Endothelial cell of umbilical vein (primary cell): ENCODE measurements at regions not wholly inside any gene's neighbourhood (a gene's known extent, or its start where the extent isn't known, plus 50 kb on each side); places are given as distances from the start of the nearest gene placed in this dataset.

Experiments used
- BruUV-seq: library from RNA; stranded (reverse); fragments of 400-500 nt; replicated peaks from 2 replicates; lab custom pipeline; 2021; lab: Mats Ljungman, UMichigan
- CTCF ChIA-PET: fragments of 300-600, 350-600 bp; sonication (Branson Sonifier 250); formaldehyde crosslinking; loops from one replicate; lab custom pipeline; 2021; ENCODE audit warnings: antibody characterized with exemption, inconsistent platforms; lab: Charles Lee
- POLR2A ChIA-PET: fragments of 300-600, 350-600 bp; sonication (Branson Sonifier 250); formaldehyde crosslinking; loops from one replicate; lab custom pipeline; 2021; ENCODE audit warnings: antibody characterized with exemption, inconsistent platforms; lab: Charles Lee
- DNase-seq: peaks from one replicate; pipeline ENCODE4 v3.0.0-alpha.2; 2011; ENCODE audit warnings: low read depth, low spot score
- FAIRE-seq: peaks from 2 replicates; lab custom pipeline; 2011; peaks lifted over from hg19 to GRCh38; lab: Jason Lieb, UNC
- H2AFZ ChIP-seq: 2 replicates; pipeline ENCODE4 v1.6.0; 2012; ENCODE audit warnings: low read depth, low read length, control low read depth, inconsistent platforms
- H3K27ac ChIP-seq: 2 replicates; pipeline ENCODE4 v1.5.1; 2011; ENCODE audit warnings: low read depth, mild to moderate bottlenecking, control low read depth, low read length, moderate library complexity; ENCODE audit not compliant: insufficient read depth
- H3K27me3 ChIP-seq, 2 experiments: 2 replicates each; pipeline versions ENCODE4 v1.6.0 to v1.6.1; 2011; ENCODE audit warnings: low read length in 2 of 2, mixed read lengths in 1 of 2; ENCODE audit not compliant: control insufficient read depth in 2 of 2, insufficient read depth in 2 of 2
- H3K36me3 ChIP-seq, 2 experiments: 2 replicates in 1 of 2; 3 replicates in 1 of 2; pipeline ENCODE4 v1.5.1; 2011; ENCODE audit warnings: low read length in 2 of 2, mild to moderate bottlenecking in 1 of 2, moderate library complexity in 1 of 2; ENCODE audit not compliant: control insufficient read depth in 2 of 2, insufficient read depth in 2 of 2; ENCODE audit errors: extremely low read depth in 1 of 2
- H3K4me1 ChIP-seq: 3 replicates; pipeline ENCODE4 v1.5.1; 2011; ENCODE audit warnings: mild to moderate bottlenecking, low read length; ENCODE audit not compliant: control insufficient read depth, insufficient read depth; ENCODE audit errors: extremely low read depth
- H3K4me2 ChIP-seq: 2 replicates; pipeline ENCODE4 v1.6.1; 2011; ENCODE audit warnings: low read length, control low read depth, mixed read lengths; ENCODE audit not compliant: insufficient read depth
- H3K4me3 ChIP-seq, 3 experiments: fragments of 200-600 bp in 1 of 3; sonication (generic), shearing (Covaris generic) in 1 of 3; replicated peaks in 1 of 3; 2 replicates each; pipeline ENCODE4 v1.5.1; 2011 to 2016; ENCODE audit warnings: control low read depth in 3 of 3, low read length in 3 of 3, mild to moderate bottlenecking in 2 of 3, inconsistent platforms in 1 of 3, low read depth in 1 of 3, moderate library complexity in 1 of 3; ENCODE audit not compliant: insufficient read depth in 1 of 3
- H3K79me2 ChIP-seq: 2 replicates; pipeline ENCODE4 v1.6.0; 2012; ENCODE audit warnings: low read length, inconsistent platforms; ENCODE audit not compliant: control insufficient read depth, insufficient read depth
- H3K9ac ChIP-seq: replicated peaks from 2 replicates; pipeline ENCODE3; 2011; ENCODE audit warnings: low read length, control low read depth; ENCODE audit not compliant: insufficient read depth; ENCODE audit errors: extremely low read depth
- H3K9me1 ChIP-seq: replicated peaks from 3 replicates; pipeline ENCODE4 v1.6.0; 2011; ENCODE audit warnings: mild to moderate bottlenecking, low read length; ENCODE audit not compliant: control insufficient read depth, insufficient read depth; ENCODE audit errors: extremely low read depth
- H3K9me3 ChIP-seq: replicated peaks from 2 replicates; pipeline ENCODE4 v1.5.1; 2012; ENCODE audit warnings: low read length, inconsistent platforms; ENCODE audit not compliant: control insufficient read depth, insufficient read depth
- H4K20me1 ChIP-seq: replicated peaks from 2 replicates; pipeline ENCODE3; 2011; ENCODE audit warnings: mild to moderate bottlenecking, low read length; ENCODE audit not compliant: control insufficient read depth, insufficient read depth; ENCODE audit errors: extremely low read depth
- EZH2 ChIP-seq: IDR thresholded peaks from 2 replicates; pipeline ENCODE4 v1.6.1; 2012; ENCODE audit warnings: borderline replicate concordance, low read depth, mild to moderate bottlenecking, moderate library complexity, low read length, inconsistent platforms; ENCODE audit not compliant: severe bottlenecking
- FOS ChIP-seq: IDR thresholded peaks from 2 replicates; pipeline ENCODE4 v1.6.1; 2011; ENCODE audit warnings: mild to moderate bottlenecking, low read length, moderate library complexity, borderline replicate concordance; ENCODE audit not compliant: insufficient read depth
- GATA2 ChIP-seq: IDR thresholded peaks from 2 replicates; pipeline ENCODE4 v1.7.0; 2011; ENCODE audit warnings: low read depth, mild to moderate bottlenecking, moderate library complexity, mixed read lengths, low read length; ENCODE audit not compliant: insufficient read length, insufficient read depth
- JUN ChIP-seq: IDR thresholded peaks from 2 replicates; pipeline ENCODE4 v1.6.1; 2011; ENCODE audit warnings: borderline replicate concordance, low read depth; ENCODE audit not compliant: insufficient read length, insufficient read depth
- MYC ChIP-seq: IDR thresholded peaks from one replicate; pipeline ENCODE4 v1.6.1; 2011; ENCODE audit warnings: mild to moderate bottlenecking, low read depth, low read length
- POLR2A ChIP-seq: IDR thresholded peaks from 2 replicates; pipeline ENCODE4 v1.6.1; 2012; ENCODE audit warnings: low read depth, mild to moderate bottlenecking, control low read depth, low read length
- POLR2AphosphoS5 ChIP-seq: IDR thresholded peaks from 2 replicates; pipeline ENCODE4 v1.6.1; 2012; ENCODE audit warnings: low read depth, mild to moderate bottlenecking, control low read depth, low read length, moderate library complexity; ENCODE audit not compliant: insufficient read depth
- dilution Hi-C: fragments of 300-500 bp; cut with MboI; formaldehyde crosslinking; loops from one replicate; pipeline ENCODE4 v1.15.0; 2019; ENCODE audit warnings: low sequenced_read_pairs; ENCODE audit not compliant: extremely low pct_ligation_motif_present
- intact Hi-C: fragments of 100-400 bp; cut with micrococcal nuclease; formaldehyde crosslinking; loops from one replicate; pipeline ENCODE4 v1.10.0; 2022
- TF ChIP-seq, protein P1 (sequence below), 2 donors: IDR thresholded peaks; 1 replicate in 1 of 2; 2 replicates in 1 of 2; pipeline ENCODE4 v1.5.1; 2011; ENCODE audit warnings: low read length in 2 of 2, mild to moderate bottlenecking in 2 of 2, moderate library complexity in 2 of 2, control low read depth in 1 of 2, inconsistent platforms in 1 of 2, low read depth in 1 of 2; ENCODE audit not compliant: insufficient read depth in 1 of 2; ENCODE audit errors: extremely low read depth in 1 of 2
- TF ChIP-seq, protein P2 (sequence below): IDR thresholded peaks from 2 replicates; pipeline ENCODE4 v1.6.1; 2011; ENCODE audit not compliant: insufficient read depth, insufficient read length

DNA sequence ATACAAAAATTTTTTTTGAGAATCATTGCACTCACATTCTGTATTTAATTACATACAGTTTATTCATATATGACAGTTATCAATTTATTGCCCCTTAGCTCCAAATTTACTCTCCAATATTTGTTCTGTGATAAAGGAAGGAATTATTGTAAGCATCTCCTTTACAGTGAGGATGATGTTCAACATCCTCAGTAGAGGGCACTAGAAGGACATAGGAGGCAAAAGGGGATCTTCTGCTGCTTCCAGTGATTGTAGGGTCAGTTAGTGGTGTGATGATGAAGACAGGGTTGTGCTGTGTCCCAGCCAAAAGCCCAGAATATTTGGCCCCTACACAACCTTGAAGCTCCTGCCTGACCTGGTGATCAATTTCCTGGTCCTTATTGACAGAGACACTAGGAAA is 89.9 kb upstream of the DCBLD2 start:
- H3K9ac ChIP-seq: no peak overlapping the region
- peaks cover 4% of the 10 kb centered on the region for H3K4me1 ChIP-seq
- no peak overlapping the region for H2AFZ ChIP-seq
- no peaks in the 10 kb centered on the region for H3K27me3 ChIP-seq
- POLR2A ChIA-PET: no interaction called here
- dilution Hi-C loops: no loop called here
- no peaks in the 10 kb centered on the region for H3K36me3 ChIP-seq
- no peaks in the 10 kb centered on the region for H3K79me2 ChIP-seq
- H3K4me2 ChIP-seq: no peak overlapping the region
- H3K4me3 ChIP-seq: no peak overlapping the region
- CTCF ChIA-PET: interaction anchor here (1.2 to 9.7 kb wide), 5 partner anchors 8 to 394 kb away, joined by 3 to 361 read pairs (median 4); no protein-coding TSS in a partner anchor
- H3K27ac ChIP-seq: no peak overlapping the region
- intact Hi-C loops: no loop called here
- TF ChIP-seq, protein P1, sequence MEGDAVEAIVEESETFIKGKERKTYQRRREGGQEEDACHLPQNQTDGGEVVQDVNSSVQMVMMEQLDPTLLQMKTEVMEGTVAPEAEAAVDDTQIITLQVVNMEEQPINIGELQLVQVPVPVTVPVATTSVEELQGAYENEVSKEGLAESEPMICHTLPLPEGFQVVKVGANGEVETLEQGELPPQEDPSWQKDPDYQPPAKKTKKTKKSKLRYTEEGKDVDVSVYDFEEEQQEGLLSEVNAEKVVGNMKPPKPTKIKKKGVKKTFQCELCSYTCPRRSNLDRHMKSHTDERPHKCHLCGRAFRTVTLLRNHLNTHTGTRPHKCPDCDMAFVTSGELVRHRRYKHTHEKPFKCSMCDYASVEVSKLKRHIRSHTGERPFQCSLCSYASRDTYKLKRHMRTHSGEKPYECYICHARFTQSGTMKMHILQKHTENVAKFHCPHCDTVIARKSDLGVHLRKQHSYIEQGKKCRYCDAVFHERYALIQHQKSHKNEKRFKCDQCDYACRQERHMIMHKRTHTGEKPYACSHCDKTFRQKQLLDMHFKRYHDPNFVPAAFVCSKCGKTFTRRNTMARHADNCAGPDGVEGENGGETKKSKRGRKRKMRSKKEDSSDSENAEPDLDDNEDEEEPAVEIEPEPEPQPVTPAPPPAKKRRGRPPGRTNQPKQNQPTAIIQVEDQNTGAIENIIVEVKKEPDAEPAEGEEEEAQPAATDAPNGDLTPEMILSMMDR (IDR thresholded peaks at IDR 0.05; ENCODE audit: extremely low read depth in 1 of 2, insufficient read depth in 1 of 2, low read depth in 1 of 2, low read length in 2 of 2): no peak
- TF ChIP-seq MYC (no peak), POLR2A (no peak), POLR2AphosphoS5 (no peak), GATA2 (no peak), JUN (no peak), FOS (no peak), EZH2 (no peak)
- TF ChIP-seq, protein P2, sequence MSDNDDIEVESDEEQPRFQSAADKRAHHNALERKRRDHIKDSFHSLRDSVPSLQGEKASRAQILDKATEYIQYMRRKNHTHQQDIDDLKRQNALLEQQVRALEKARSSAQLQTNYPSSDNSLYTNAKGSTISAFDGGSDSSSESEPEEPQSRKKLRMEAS: no peak
- no TSS peak for BruUV-seq
- DNase-seq (no peak), FAIRE-seq (no peak)
- no peaks in the 10 kb centered on the region for H3K9me1 ChIP-seq
- H4K20me1 ChIP-seq: no peaks in the 10 kb centered on the region
- H3K9me3 ChIP-seq: no peaks in the 10 kb centered on the region
